NCI-H345 treated with DMSO at 0.1 percent for 48 hours (cell line): ENCODE measurements at regions not wholly inside any gene's neighbourhood (a gene's known extent, or its start where the extent isn't known, plus 50 kb on each side); places are given as distances from the start of the nearest gene placed in this dataset.
"Not testable (repeated sequence)": the region's sequence is repeated elsewhere in the genome, so short reads cannot be mapped to it uniquely, and the experiment has no call there.

ENCODE experiments used
- DNase-seq: peaks from one replicate; lab custom pipeline; 2025; ENCODE audit not compliant: unreplicated experiment; lab: John Stamatoyannopoulos, UW

- no peak for DNase-seq
These were observed 126.7 kb upstream of the STX18 start for GRCh38 chr4:4668355-4669210.

- DNase-seq, result no peak
These were observed 125.8 kb upstream of the STX18 start for GRCh38 chr4:4667622-4668081.

GRCh38 chr4:4666693-4667621, 125.1 kb upstream of the STX18 start:
- no peak for DNase-seq

GRCh38 chr4:4666187-4666586, 124.3 kb upstream of the STX18 start:
- no peak for DNase-seq

GRCh38 chr4:4664234-4664633, 122.4 kb upstream of the STX18 start:
- no peak for DNase-seq

DNA sequence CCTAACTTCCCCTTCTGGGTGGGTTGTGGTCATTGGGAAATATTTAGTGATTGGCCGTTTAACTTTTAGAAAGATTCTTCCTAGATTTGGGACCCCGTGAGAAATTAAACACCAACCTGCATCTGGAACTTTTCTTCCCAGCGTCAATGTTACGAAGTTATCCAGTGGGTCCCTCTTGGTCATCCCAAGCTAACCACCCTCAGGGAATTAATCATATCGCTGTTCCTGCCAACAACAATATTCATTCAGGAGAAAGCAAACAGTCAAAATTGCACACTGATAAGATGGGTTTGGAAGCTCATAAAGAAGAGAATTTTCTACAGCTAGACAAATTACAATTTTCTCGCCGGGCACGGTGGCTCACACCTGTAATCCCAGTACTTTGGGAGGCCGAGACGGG, 121.2 kb upstream of the STX18 start:
- DNase-seq, result no peak

- no peak for DNase-seq
These were observed 120.4 kb upstream of the STX18 start for GRCh38 chr4:4662230-4662629.

DNA sequence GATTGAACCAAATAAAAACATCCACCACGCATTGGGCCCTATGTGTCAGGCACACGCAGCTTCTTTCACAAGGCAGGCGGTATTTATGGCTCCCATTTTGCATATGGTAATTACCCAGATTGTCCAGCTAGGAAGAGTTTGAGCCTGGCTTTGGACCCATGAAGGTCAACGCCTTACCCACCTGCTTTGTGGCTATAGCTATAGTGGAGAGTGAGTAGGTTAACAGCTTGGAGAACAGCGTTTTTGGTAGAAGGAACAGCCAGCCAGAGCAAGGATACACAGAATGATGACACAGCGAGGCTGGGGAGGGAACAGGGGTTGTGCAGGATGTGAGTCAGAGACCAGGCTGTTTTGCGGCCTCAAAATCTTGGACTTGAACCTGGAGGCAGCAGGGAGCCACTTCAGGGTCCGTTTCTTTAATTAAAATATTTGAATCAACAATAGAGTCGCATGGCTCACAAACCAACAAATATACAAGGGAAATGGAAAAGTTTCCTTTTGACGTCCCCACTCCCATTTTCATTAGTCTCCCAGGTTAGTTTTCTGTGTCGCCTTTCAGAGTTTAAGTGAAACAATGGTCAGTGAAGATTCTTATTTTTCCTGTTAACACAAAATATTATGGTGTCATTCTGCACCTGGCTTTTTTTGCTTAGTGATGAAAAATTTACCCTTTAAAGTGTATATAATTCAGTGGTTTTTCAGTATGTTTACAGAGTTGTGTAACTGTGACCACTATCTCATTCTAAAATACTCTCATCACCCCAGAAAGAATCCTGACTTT, 118.2 kb upstream of the STX18 start:
- DNase-seq, result no peak

- no peak for DNase-seq
These were observed 116.2 kb upstream of the STX18 start for GRCh38 chr4:4658052-4658451.

- DNase-seq, result no peak
These were observed 115.1 kb upstream of the STX18 start for GRCh38 chr4:4656977-4657376.

- DNase-seq, result no peak
These were observed 114.1 kb upstream of the STX18 start for GRCh38 chr4:4655901-4656300.

GRCh38 chr4:4655011-4655410, 113.2 kb upstream of the STX18 start:
- no peak for DNase-seq

GRCh38 chr4:4651811-4652755, 110.2 kb upstream of the STX18 start:
- DNase-seq, result no peak

- no peak for DNase-seq
These were observed 105.2 kb upstream of the STX18 start for GRCh38 chr4:4647041-4647440.

- DNase-seq, result no peak
These were observed 103.9 kb upstream of the STX18 start for GRCh38 chr4:4645743-4646142.

GRCh38 chr4:4644277-4644676, 102.4 kb upstream of the STX18 start:
- DNase-seq, result not testable (repeated sequence)

- not testable (repeated sequence) for DNase-seq
These were observed 101.9 kb upstream of the STX18 start for GRCh38 chr4:4643743-4644142.

GRCh38 chr4:4643306-4643705, 101.5 kb upstream of the STX18 start:
- no peak for DNase-seq

DNA sequence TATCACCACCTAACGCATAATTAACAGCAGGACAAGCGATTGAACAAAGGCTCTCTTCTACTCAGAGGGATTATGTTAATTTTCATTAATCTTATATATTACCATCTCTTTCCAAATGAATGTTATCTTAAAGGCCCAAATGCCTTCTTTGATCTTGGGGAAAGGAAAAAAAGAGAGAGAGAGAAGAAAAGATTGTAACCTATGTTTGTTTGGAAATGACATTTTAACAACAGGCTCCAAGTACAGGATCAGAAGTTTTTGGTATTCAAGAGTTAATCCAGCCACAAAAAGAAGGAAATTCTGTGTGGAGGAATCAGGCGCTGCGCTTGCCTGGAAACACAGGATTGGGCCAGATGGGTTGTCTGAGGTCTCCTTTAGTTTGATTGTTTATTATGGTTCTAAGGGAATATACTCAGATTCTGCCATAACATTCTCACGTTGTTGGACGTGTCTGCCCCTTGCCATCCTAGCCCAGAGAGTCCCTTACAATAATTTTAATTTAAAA, 100.7 kb upstream of the STX18 start:
- DNase-seq, result no peak
